ENCODE measurements at regions not wholly inside any gene's neighbourhood (a gene's known extent, or its start where the extent isn't known, plus 50 kb on each side); places are given as distances from the start of the nearest gene placed in this dataset.

DNA sequence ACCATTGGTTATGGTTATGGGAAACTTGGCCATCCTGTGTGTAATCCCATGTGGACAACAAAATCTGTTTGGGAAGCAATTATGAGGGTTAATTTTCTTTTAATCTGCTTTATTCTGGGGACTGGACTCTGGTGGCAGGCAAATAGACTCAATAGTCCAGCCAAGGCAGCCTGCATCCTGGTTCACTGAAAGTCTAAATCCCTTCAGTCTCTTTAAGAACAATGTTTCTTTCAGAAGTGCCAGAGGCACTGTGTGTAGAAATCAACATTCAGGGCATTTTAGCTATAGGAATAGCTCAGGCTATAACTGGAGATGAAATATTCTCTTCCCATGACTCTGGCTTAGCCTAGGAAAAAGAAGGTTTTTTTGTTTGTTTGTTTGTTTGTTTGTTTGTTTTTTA is 118.0 kb downstream of the SPATA31D1 start:
- Mint-ChIP-seq H3K4me1 (peaks cover 11% of the 10 kb centered on the region), H3K36me3 (ENCODE audit: low read depth) (no peaks in the 10 kb centered on the region), H3K4me3 (no peak overlapping the region), H3K27me3 (ENCODE audit: low read depth) (no peaks in the 10 kb centered on the region), H3K9me3 (peaks cover 3% of the 10 kb centered on the region), H3K27ac (ENCODE audit: unreplicated experiment) (no peak overlapping the region)
- TF ChIP-seq, protein P1, sequence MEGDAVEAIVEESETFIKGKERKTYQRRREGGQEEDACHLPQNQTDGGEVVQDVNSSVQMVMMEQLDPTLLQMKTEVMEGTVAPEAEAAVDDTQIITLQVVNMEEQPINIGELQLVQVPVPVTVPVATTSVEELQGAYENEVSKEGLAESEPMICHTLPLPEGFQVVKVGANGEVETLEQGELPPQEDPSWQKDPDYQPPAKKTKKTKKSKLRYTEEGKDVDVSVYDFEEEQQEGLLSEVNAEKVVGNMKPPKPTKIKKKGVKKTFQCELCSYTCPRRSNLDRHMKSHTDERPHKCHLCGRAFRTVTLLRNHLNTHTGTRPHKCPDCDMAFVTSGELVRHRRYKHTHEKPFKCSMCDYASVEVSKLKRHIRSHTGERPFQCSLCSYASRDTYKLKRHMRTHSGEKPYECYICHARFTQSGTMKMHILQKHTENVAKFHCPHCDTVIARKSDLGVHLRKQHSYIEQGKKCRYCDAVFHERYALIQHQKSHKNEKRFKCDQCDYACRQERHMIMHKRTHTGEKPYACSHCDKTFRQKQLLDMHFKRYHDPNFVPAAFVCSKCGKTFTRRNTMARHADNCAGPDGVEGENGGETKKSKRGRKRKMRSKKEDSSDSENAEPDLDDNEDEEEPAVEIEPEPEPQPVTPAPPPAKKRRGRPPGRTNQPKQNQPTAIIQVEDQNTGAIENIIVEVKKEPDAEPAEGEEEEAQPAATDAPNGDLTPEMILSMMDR (conservative IDR thresholded peaks at IDR 0.05), result no peak
- DNase-seq (ENCODE audit: low read depth, low spot score), result no peak

DNA sequence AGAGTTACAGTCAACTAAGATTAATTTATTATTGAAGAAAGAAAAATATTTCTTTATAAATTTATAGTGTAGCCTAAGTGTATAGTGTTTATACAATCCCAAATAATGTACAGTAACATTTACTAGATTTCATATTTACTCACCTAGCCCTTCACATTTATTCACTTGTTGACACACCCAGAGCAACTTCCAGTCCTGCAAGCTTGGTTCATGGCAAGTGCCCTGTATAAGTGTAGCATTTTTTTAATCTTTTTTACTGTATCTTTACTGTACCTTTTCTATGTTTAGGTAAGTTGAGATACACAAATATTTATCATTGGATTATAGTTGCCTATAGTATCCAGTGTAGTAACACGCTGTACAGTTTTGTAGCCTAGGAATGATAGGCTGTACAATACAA is 119.9 kb downstream of the SPATA31D1 start:
- TF ChIP-seq, protein P1 (conservative IDR thresholded peaks at IDR 0.05), result no peak
- DNase-seq (ENCODE audit: low read depth, low spot score), result no peak
- H3K9me3 Mint-ChIP-seq, result peaks cover 3% of the 10 kb centered on the region
- no peak overlapping the region for H3K27ac Mint-ChIP-seq (ENCODE audit: unreplicated experiment)
- no peak overlapping the region for H3K4me3 Mint-ChIP-seq
- no peaks in the 10 kb centered on the region for H3K36me3 Mint-ChIP-seq (ENCODE audit: low read depth)
- no peaks in the 10 kb centered on the region for H3K27me3 Mint-ChIP-seq (ENCODE audit: low read depth)
- peaks cover 11% of the 10 kb centered on the region for H3K4me1 Mint-ChIP-seq

DNA sequence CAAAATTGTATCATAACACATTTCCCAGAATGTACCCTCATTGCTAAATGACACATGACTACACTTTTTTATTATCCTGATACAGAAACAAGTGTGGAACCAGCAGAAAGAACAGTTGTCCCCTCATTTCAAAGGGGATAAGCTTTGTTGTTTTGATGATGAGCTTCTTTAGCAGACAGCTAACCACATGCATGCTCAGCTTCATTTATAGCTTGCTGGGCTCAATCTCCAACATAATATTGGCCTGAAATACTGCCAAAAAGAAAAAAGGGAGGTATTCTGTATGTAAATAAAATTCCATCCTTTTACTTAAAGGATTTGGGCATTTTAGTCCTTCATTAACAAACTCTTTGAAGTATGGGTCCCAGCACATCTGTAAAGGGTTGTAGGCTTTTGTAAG is 120.4 kb downstream of the SPATA31D1 start:
- Mint-ChIP-seq H3K4me3 (no peak overlapping the region), H3K27ac (ENCODE audit: unreplicated experiment) (no peak overlapping the region), H3K9me3 (peaks cover 3% of the 10 kb centered on the region), H3K36me3 (ENCODE audit: low read depth) (no peaks in the 10 kb centered on the region), H3K4me1 (peaks cover 11% of the 10 kb centered on the region), H3K27me3 (ENCODE audit: low read depth) (no peaks in the 10 kb centered on the region)
- DNase-seq (ENCODE audit: low read depth, low spot score), result no peak
- TF ChIP-seq, protein P1 (conservative IDR thresholded peaks at IDR 0.05), result no peak

DNA sequence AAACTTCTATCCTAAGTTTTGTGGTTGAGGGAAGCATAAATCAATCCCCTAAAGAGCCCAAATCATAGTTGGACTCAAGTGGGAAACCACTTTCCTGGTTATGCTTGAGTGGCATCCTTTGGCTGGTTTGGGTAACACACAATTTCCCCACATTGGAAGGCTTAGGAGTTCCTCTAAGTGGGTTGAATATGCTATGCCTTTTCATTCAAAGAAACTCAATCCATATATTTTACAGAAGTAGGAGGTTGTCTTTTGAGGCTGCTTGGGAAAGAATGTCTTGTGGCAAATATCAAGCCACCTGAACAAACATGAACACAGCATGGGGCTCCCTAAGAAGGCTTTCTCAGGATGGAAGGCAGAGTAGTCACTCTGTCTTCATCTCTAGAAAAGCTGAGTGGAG is 121.1 kb downstream of the SPATA31D1 start:
- H3K4me3 Mint-ChIP-seq, result no peak overlapping the region
- H3K27me3 Mint-ChIP-seq (ENCODE audit: low read depth), result no peaks in the 10 kb centered on the region
- peaks cover 3% of the 10 kb centered on the region for H3K9me3 Mint-ChIP-seq
- DNase-seq (ENCODE audit: low read depth, low spot score), result no peak
- TF ChIP-seq, protein P1 (conservative IDR thresholded peaks at IDR 0.05), result no peak
- H3K36me3 Mint-ChIP-seq (ENCODE audit: low read depth), result no peaks in the 10 kb centered on the region
- peaks cover 11% of the 10 kb centered on the region for H3K4me1 Mint-ChIP-seq
- no peak overlapping the region for H3K27ac Mint-ChIP-seq (ENCODE audit: unreplicated experiment)

DNA sequence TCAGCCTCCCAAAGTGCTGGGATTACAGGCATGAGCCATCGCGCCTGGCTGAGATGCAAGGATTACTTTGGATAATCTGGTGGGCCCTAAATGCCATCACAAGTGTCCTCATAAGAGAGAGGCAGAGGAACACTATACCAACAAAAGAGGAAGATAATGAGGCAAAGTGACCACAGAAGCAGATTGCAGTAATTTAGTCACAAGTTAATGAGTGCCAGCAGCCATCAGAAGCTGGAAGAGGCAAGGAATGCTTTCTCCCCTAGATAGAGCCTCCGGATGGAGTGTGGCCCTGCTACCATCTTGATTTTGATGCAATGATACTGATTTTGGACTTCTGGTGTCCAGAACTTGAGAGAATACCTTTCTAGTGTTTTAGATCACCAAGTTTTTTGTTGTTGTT is 122.3 kb downstream of the SPATA31D1 start:
- no peak for DNase-seq (ENCODE audit: low read depth, low spot score)
- Mint-ChIP-seq H3K4me3 (no peak overlapping the region), H3K9me3 (peaks cover 3% of the 10 kb centered on the region), H3K4me1 (peaks cover 11% of the 10 kb centered on the region), H3K27ac (ENCODE audit: unreplicated experiment) (no peak overlapping the region), H3K36me3 (ENCODE audit: low read depth) (no peaks in the 10 kb centered on the region), H3K27me3 (ENCODE audit: low read depth) (no peaks in the 10 kb centered on the region)
- TF ChIP-seq, protein P1 (conservative IDR thresholded peaks at IDR 0.05), result no peak

DNA sequence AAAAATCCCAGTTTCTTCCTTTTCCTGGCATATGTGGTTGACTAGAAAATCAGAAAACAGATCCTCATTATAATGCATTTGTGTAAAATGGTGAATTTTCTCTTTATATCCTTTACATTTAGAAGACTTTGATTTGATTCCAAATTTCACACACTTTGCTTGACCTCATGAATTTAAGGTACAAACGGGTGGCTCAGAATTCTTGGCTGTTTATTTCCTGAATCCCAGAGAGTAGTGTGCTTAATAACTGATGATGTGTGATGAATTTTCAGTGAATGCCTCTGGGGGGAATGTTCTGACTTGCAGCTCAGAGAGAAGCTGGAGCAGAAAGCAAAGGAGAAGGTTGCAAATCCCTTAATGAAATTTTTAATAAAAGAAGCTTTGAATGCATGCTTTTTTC is 126.8 kb downstream of the SPATA31D1 start:
- H3K36me3 Mint-ChIP-seq (ENCODE audit: low read depth), result no peaks in the 10 kb centered on the region
- H3K4me1 Mint-ChIP-seq, result peaks cover 15% of the 10 kb centered on the region
- H3K9me3 Mint-ChIP-seq, result peaks cover 3% of the 10 kb centered on the region
- no peak overlapping the region for H3K4me3 Mint-ChIP-seq
- TF ChIP-seq, protein P1 (conservative IDR thresholded peaks at IDR 0.05), result no peak
- no peak for DNase-seq (ENCODE audit: low read depth, low spot score)
- H3K27ac Mint-ChIP-seq (ENCODE audit: unreplicated experiment), result no peak overlapping the region
- H3K27me3 Mint-ChIP-seq (ENCODE audit: low read depth), result no peaks in the 10 kb centered on the region

Measured in neural crest cell (in vitro differentiated cells).